Adrenal gland (tissue), 9 donors: ENCODE measurements at regions not wholly inside any gene's neighbourhood (a gene's known extent, or its start where the extent isn't known, plus 50 kb on each side); places are given as distances from the start of the nearest gene placed in this dataset.

Experiments
- DNase-seq, 7 donors: peaks; one replicate each; pipeline ENCODE4 v3.0.0-alpha.2; 2019 to 2020
- H3K27ac ChIP-seq, 5 donors: fragments of 200-600 bp; sonication (generic) in 4 of 5; 1 replicate in 3 of 5; 2 replicates in 2 of 5; pipeline versions ENCODE4 v1.5.1 to v1.8.0; 2016 to 2020; ENCODE audit warnings: mild to moderate bottlenecking in 1 of 5
- H3K27me3 ChIP-seq: fragments of 200-600 bp; 2 replicates; pipeline ENCODE4 v1.8.0; 2021
- H3K36me3 ChIP-seq, 2 donors: fragments of 200-600 bp; replicated peaks in 1 of 2; 1 replicate in 1 of 2; 2 replicates in 1 of 2; pipeline versions ENCODE4 v1.5.1 to v1.8.0; 2018 to 2022
- H3K4me1 ChIP-seq, 2 donors: fragments of 200-600 bp; replicated peaks in 1 of 2; 1 replicate in 1 of 2; 2 replicates in 1 of 2; pipeline versions ENCODE4 v1.5.1 to v1.8.0; 2018 to 2021
- H3K4me3 ChIP-seq, 4 donors: fragments of 200-600 bp; sonication (generic) in 3 of 4; one replicate each; pipeline ENCODE4 v1.5.1; 2016 to 2018
- H3K9me3 ChIP-seq, 3 donors: fragments of 200-600 bp; sonication (generic) in 1 of 3; replicated peaks in 1 of 3; 1 replicate in 2 of 3; 2 replicates in 1 of 3; pipeline versions ENCODE4 v1.5.1 to v1.8.0; 2016 to 2021
- POLR2A ChIP-seq, 2 donors: fragments of 450-650 bp; IDR thresholded peaks; one replicate each; pipeline ENCODE4 v1.6.1; 2017; ENCODE audit warnings: antibody characterized with exemption in 2 of 2, mild to moderate bottlenecking in 2 of 2, moderate library complexity in 1 of 2
- whole genome bisulfite sequencing, 4 donors: extraction: QIAGEN DNeasy Blood & Tissue Kit in 2 of 4; methylation state at CpG; one replicate each; pipeline versions ENCODE4 v1.1.5 to v1.1.7; 2013 to 2017; 5-methylcytosine and 5-hydroxymethylcytosine counted together
- intact Hi-C, 2 donors: fragments of 100-400 bp; cut with DNase I; formaldehyde crosslinking; loops; one replicate each; pipeline versions ENCODE4 v1.14.1 to v1.15.0; 2022 to 2023
- TF ChIP-seq, protein P1 (sequence below), 6 experiments: fragments of 450-650 bp in 4 of 6; fragments of 200-600 bp in 2 of 6; sonication (generic) in 1 of 6; IDR thresholded peaks; 1 replicate in 5 of 6; 2 replicates in 1 of 6; pipeline versions ENCODE4 v1.5.1 to v1.8.0; 2016 to 2021; ENCODE audit warnings: antibody characterized with exemption in 6 of 6, mild to moderate bottlenecking in 2 of 6, moderate library complexity in 1 of 6
- donor health status: healthy with polysubstance abuse.
- donor health status: Bipolar disorder and iron deficiency.
- donor health status: DM: yes; HTN: yes; CAD: no.
- donor health status: DM: no; HTN: no; CAD: no.
- donor health status: DM: no; HTN: no; CAD: no.

GRCh38 chr1:194830387-194830786 is 1644.0 kb upstream of the B3GALT2 start:
- no peaks in the 10 kb centered on the region for H3K9me3 ChIP-seq

GRCh38 chr1:194829492-194829891 is 1643.1 kb upstream of the B3GALT2 start:
- intact Hi-C loops: no loop called here
- H3K9me3 ChIP-seq: no peaks in the 10 kb centered on the region
- H3K36me3 ChIP-seq: no peaks in the 10 kb centered on the region
- DNase-seq: no peak
- no peak overlapping the region for H3K27ac ChIP-seq
- H3K4me1 ChIP-seq: no peaks in the 10 kb centered on the region
- H3K4me3 ChIP-seq: no peak overlapping the region
- no peaks in the 10 kb centered on the region for H3K27me3 ChIP-seq
- TF ChIP-seq POLR2A (IDR thresholded peaks at IDR 0.05): no peak
- TF ChIP-seq, protein P1, sequence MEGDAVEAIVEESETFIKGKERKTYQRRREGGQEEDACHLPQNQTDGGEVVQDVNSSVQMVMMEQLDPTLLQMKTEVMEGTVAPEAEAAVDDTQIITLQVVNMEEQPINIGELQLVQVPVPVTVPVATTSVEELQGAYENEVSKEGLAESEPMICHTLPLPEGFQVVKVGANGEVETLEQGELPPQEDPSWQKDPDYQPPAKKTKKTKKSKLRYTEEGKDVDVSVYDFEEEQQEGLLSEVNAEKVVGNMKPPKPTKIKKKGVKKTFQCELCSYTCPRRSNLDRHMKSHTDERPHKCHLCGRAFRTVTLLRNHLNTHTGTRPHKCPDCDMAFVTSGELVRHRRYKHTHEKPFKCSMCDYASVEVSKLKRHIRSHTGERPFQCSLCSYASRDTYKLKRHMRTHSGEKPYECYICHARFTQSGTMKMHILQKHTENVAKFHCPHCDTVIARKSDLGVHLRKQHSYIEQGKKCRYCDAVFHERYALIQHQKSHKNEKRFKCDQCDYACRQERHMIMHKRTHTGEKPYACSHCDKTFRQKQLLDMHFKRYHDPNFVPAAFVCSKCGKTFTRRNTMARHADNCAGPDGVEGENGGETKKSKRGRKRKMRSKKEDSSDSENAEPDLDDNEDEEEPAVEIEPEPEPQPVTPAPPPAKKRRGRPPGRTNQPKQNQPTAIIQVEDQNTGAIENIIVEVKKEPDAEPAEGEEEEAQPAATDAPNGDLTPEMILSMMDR (IDR thresholded peaks at IDR 0.05): no peak

More at GRCh38 chr1:194830387-194830786, 1644.0 kb upstream of the B3GALT2 start:
- no peaks in the 10 kb centered on the region for H3K4me1 ChIP-seq
- DNase-seq: no peak
- no peak overlapping the region for H3K27ac ChIP-seq
- intact Hi-C loops: no loop called here
- H3K27me3 ChIP-seq: no peaks in the 10 kb centered on the region
- H3K36me3 ChIP-seq: no peaks in the 10 kb centered on the region
- TF ChIP-seq, protein P1 (IDR thresholded peaks at IDR 0.05): no peak
- TF ChIP-seq POLR2A (IDR thresholded peaks at IDR 0.05): no peak
- H3K4me3 ChIP-seq: no peak overlapping the region

DNA sequence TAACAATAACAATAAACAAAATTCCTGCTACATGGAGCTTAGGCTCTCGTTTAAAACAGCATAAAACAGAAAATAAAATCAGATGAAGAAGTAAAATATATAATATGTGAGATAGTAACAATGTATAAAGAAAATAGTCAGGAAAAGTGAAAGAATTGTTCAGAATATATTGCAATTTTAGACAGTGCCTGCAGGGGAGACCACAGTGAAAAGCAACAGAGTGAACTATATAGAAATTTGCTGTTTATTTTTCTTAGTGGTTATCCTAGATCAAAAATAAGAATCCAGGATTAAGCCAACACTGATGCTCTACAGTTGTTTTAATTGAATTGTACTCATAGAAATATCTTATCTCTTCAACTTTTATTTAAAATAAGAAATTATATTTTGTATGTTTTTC is 1639.0 kb upstream of the B3GALT2 start:
- Histone ChIP-seq H3K27ac (no peak overlapping the region), H3K4me1 (no peaks in the 10 kb centered on the region), H3K4me3 (no peak overlapping the region), H3K9me3 (no peaks in the 10 kb centered on the region), H3K36me3 (no peaks in the 10 kb centered on the region), H3K27me3 (no peaks in the 10 kb centered on the region)
- DNase-seq: no peak
- 43 to 58% (median 47%) methylated on average over 1 of the region's 1 CpG for WGBS, 4 donors
- intact Hi-C loops: no loop called here
- no peak for TF ChIP-seq POLR2A (IDR thresholded peaks at IDR 0.05)
- TF ChIP-seq, protein P1 (IDR thresholded peaks at IDR 0.05): no peak

DNA sequence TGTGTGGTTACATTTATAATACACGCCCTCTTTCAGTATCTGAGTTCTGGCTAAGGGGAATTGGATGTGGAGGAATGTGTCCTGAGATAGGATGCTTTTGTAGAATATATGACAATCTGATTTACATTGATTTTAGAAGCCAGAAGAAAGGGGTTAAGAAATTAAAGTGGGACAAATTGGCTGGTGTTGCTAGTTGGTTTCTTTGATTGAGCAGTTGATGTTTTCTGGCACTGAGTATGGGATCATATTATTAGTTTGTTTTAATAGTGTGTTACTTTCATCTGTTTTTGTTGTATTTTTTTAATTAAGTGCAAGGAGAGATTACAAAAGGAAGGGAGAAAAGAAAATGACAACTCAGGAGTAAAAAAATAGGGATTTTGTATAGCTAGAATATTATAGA is 1634.7 kb upstream of the B3GALT2 start:
- intact Hi-C loops: no loop called here
- no peak for DNase-seq
- no peaks in the 10 kb centered on the region for H3K36me3 ChIP-seq
- H3K27me3 ChIP-seq: no peaks in the 10 kb centered on the region
- TF ChIP-seq, protein P1 (IDR thresholded peaks at IDR 0.05): no peak
- no peak for TF ChIP-seq POLR2A (IDR thresholded peaks at IDR 0.05)
- H3K27ac ChIP-seq: no peak overlapping the region
- H3K9me3 ChIP-seq: no peaks in the 10 kb centered on the region
- no peak overlapping the region for H3K4me3 ChIP-seq
- WGBS, 4 donors: 83 to 92% (median 85%) methylated on average over 1 of the region's 1 CpG
- H3K4me1 ChIP-seq: no peaks in the 10 kb centered on the region
